GM12878 (cell line): ENCODE measurements at regions not wholly inside any gene's neighbourhood (a gene's known extent, or its start where the extent isn't known, plus 50 kb on each side); places are given as distances from the start of the nearest gene placed in this dataset.

Experiments used
- CBX3 ChIP-seq: fragments of 200-600 bp; sonication (generic); IDR thresholded peaks from 2 replicates; pipeline ENCODE4 v1.6.1; 2016; ENCODE audit warnings: low read depth, borderline replicate concordance
- CEBPB ChIP-seq, 2 experiments: fragments of 150-350 bp in 1 of 2; IDR thresholded peaks; 2 replicates each; pipeline ENCODE4 v1.6.1; 2012 to 2014; ENCODE audit warnings: low read depth in 2 of 2, low read length in 2 of 2, borderline replicate concordance in 1 of 2, inconsistent platforms in 1 of 2
- MEF2A ChIP-seq: IDR thresholded peaks from 2 replicates; pipeline ENCODE4 v1.6.1; 2011; ENCODE audit warnings: low read depth, mild to moderate bottlenecking, low read length, moderate library complexity; ENCODE audit not compliant: insufficient read depth
- POLR2A ChIP-seq: IDR thresholded peaks from 2 replicates; pipeline ENCODE4 v1.6.1; 2011; ENCODE audit warnings: low read depth, mild to moderate bottlenecking, low read length
- SIX5 ChIP-seq: IDR thresholded peaks from 2 replicates; pipeline ENCODE4 v1.6.1; 2011; ENCODE audit warnings: mild to moderate bottlenecking, low read depth, low read length, moderate library complexity; ENCODE audit not compliant: severe bottlenecking
- SMC3 ChIP-seq: IDR thresholded peaks from 2 replicates; pipeline ENCODE4 v1.6.1; 2011; ENCODE audit warnings: low read length, improper control_type of control experiment, borderline replicate concordance
- SP1 ChIP-seq: IDR thresholded peaks from one replicate; pipeline ENCODE4 v1.6.1; 2011; ENCODE audit warnings: low read depth, low read length
- TF ChIP-seq, protein P1 (sequence below), 3 experiments: IDR thresholded peaks in 2 of 3; conservative IDR thresholded peaks in 1 of 3; 2 replicates each; pipeline ENCODE4 v1.5.1; 2011; ENCODE audit warnings: low read depth in 3 of 3, low read length in 3 of 3, mild to moderate bottlenecking in 3 of 3, control low read depth in 2 of 3, moderate library complexity in 2 of 3, inconsistent platforms in 1 of 3, mixed read lengths in 1 of 3; ENCODE audit not compliant: control insufficient read depth in 2 of 3, insufficient read depth in 1 of 3; ENCODE audit errors: extremely low read depth in 1 of 3
- TF ChIP-seq, protein P2 (sequence below): IDR thresholded peaks from 2 replicates; pipeline ENCODE4 v1.6.1; 2012; ENCODE audit warnings: low read depth, low read length, improper control_type of control experiment
- TF ChIP-seq, protein P3 (sequence below): fragments of 450-650 bp; IDR thresholded peaks from 2 replicates; pipeline ENCODE4 v1.6.1; 2017; ENCODE audit warnings: mild to moderate bottlenecking

DNA sequence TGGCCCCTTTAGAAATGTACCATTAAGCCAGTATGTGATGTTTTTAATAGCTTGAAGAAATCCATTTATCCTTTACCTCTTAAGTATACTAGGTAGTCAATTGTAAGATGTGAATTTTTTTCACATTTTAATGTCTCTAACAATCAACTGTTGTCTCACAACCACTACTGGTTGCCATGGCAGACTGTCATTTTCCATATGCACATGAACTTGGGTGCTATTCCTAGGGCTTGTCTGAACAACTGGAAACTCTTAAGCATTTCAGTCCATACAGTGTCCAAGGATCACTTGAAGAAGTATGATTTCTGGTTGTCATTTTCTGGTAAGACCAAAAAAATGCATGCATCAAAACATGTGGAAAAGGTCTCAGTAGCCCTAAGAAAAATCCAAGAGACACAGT lies 315.1 kb downstream of the HHIPL2 start:
- TF ChIP-seq, protein P1, sequence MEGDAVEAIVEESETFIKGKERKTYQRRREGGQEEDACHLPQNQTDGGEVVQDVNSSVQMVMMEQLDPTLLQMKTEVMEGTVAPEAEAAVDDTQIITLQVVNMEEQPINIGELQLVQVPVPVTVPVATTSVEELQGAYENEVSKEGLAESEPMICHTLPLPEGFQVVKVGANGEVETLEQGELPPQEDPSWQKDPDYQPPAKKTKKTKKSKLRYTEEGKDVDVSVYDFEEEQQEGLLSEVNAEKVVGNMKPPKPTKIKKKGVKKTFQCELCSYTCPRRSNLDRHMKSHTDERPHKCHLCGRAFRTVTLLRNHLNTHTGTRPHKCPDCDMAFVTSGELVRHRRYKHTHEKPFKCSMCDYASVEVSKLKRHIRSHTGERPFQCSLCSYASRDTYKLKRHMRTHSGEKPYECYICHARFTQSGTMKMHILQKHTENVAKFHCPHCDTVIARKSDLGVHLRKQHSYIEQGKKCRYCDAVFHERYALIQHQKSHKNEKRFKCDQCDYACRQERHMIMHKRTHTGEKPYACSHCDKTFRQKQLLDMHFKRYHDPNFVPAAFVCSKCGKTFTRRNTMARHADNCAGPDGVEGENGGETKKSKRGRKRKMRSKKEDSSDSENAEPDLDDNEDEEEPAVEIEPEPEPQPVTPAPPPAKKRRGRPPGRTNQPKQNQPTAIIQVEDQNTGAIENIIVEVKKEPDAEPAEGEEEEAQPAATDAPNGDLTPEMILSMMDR (IDR thresholded peaks at IDR 0.05 in 2 of 3, conservative IDR thresholded peaks at IDR 0.05 in 1 of 3; ENCODE audit: control insufficient read depth in 2 of 3, extremely low read depth in 1 of 3, insufficient read depth in 1 of 3, low read depth in 3 of 3, low read length in 3 of 3) = no peak
- TF ChIP-seq, protein P2, sequence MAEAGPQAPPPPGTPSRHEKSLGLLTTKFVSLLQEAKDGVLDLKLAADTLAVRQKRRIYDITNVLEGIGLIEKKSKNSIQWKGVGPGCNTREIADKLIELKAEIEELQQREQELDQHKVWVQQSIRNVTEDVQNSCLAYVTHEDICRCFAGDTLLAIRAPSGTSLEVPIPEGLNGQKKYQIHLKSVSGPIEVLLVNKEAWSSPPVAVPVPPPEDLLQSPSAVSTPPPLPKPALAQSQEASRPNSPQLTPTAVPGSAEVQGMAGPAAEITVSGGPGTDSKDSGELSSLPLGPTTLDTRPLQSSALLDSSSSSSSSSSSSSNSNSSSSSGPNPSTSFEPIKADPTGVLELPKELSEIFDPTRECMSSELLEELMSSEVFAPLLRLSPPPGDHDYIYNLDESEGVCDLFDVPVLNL = no peak
- TF ChIP-seq, protein P3, sequence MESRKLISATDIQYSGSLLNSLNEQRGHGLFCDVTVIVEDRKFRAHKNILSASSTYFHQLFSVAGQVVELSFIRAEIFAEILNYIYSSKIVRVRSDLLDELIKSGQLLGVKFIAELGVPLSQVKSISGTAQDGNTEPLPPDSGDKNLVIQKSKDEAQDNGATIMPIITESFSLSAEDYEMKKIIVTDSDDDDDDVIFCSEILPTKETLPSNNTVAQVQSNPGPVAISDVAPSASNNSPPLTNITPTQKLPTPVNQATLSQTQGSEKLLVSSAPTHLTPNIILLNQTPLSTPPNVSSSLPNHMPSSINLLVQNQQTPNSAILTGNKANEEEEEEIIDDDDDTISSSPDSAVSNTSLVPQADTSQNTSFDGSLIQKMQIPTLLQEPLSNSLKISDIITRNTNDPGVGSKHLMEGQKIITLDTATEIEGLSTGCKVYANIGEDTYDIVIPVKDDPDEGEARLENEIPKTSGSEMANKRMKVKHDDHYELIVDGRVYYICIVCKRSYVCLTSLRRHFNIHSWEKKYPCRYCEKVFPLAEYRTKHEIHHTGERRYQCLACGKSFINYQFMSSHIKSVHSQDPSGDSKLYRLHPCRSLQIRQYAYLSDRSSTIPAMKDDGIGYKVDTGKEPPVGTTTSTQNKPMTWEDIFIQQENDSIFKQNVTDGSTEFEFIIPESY = no peak
- TF ChIP-seq CBX3 (no peak), SIX5 (no peak), MEF2A (no peak), SP1 (no peak), POLR2A (no peak), SMC3 (no peak), CEBPB (IDR thresholded peaks at IDR 0.05; ENCODE audit: borderline replicate concordance in 1 of 2, low read depth in 2 of 2, low read length in 2 of 2) (no peak)
